Right lobe of liver (tissue), 4 donors: ENCODE measurements at regions not wholly inside any gene's neighbourhood (a gene's known extent, or its start where the extent isn't known, plus 50 kb on each side); places are given as distances from the start of the nearest gene placed in this dataset.

Source experiments
- POLR2A ChIP-seq: fragments of 450-650 bp; IDR thresholded peaks from one replicate; pipeline ENCODE4 v1.6.1; 2017; ENCODE audit warnings: antibody characterized with exemption, mild to moderate bottlenecking
- TF ChIP-seq, protein P1 (sequence below), 4 donors: fragments of 200-600 bp in 3 of 4; fragments of 450-650 bp in 1 of 4; IDR thresholded peaks; one replicate each; pipeline versions ENCODE4 v1.5.1 to v1.8.0; 2016 to 2022; ENCODE audit warnings: antibody characterized with exemption in 4 of 4, mild to moderate bottlenecking in 2 of 4
- donor health status: DM: no; HTN: no; CAD: no.
- donor health status: DM: no; HTN: no; CAD: no.
- donor health status: DM: no; HTN: yes; CAD: no.

DNA sequence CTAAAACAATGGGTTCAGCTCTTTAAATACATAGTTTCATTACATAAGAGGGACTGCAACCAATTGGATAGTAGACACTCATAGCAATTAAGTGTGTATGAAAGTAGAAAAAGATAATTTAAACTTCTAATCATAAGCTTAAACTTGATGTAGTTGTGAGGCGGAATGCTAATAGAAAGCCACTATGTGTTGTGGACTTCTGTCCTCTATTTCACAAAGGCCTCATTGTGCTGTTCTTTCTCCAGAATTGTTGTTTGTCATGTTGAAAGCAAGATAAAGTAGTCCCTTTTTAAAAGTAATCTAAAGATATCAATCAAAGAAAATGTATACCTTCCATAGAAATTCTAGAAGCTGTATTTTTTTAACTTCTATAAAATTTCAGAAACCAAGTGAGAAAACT lies 329.4 kb downstream of the KLHL4 start:
- TF ChIP-seq, protein P1, sequence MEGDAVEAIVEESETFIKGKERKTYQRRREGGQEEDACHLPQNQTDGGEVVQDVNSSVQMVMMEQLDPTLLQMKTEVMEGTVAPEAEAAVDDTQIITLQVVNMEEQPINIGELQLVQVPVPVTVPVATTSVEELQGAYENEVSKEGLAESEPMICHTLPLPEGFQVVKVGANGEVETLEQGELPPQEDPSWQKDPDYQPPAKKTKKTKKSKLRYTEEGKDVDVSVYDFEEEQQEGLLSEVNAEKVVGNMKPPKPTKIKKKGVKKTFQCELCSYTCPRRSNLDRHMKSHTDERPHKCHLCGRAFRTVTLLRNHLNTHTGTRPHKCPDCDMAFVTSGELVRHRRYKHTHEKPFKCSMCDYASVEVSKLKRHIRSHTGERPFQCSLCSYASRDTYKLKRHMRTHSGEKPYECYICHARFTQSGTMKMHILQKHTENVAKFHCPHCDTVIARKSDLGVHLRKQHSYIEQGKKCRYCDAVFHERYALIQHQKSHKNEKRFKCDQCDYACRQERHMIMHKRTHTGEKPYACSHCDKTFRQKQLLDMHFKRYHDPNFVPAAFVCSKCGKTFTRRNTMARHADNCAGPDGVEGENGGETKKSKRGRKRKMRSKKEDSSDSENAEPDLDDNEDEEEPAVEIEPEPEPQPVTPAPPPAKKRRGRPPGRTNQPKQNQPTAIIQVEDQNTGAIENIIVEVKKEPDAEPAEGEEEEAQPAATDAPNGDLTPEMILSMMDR (IDR thresholded peaks at IDR 0.05) = no peak
- TF ChIP-seq POLR2A = no peak
